GM18498 (cell line): ENCODE measurements at regions not wholly inside any gene's neighbourhood (a gene's known extent, or its start where the extent isn't known, plus 50 kb on each side); places are given as distances from the start of the nearest gene placed in this dataset.

Source experiments
- ATAC-seq: cut with Tn5 transposase; IDR thresholded peaks from one replicate; pipeline ENCODE4 v1.9.1; 2021; ENCODE audit warnings: mild to moderate bottlenecking, moderate library complexity; ENCODE audit not compliant: unreplicated experiment

GRCh38 chr1:79695138-79695537, 688.6 kb upstream of the ADGRL4 start:
- ATAC-seq = peak; percentile 94

GRCh38 chr1:79694241-79694640, 687.7 kb upstream of the ADGRL4 start:
- peak; percentile 54 for ATAC-seq

- ATAC-seq = peak; percentile 11
These were observed 687.0 kb upstream of the ADGRL4 start for GRCh38 chr1:79693441-79694114.

DNA sequence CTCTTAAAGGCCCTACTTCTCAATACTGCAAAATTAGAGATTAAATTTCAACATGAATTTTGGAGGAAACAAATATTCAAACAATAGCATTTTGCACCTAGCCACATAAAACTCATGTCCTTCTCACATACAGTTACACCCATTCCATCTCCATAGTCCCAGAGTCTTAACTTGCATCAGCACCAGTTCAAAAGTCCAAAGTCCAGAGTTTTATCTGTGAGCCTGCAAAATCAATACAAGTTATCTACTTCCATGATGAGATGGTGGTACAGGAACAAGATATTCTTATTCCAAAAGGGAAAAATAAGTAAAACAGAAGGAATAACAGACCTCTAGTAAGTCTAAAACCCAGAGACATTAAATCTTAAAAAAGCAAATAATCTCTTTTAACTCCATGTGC, 686.0 kb upstream of the ADGRL4 start:
- ATAC-seq = no peak

DNA sequence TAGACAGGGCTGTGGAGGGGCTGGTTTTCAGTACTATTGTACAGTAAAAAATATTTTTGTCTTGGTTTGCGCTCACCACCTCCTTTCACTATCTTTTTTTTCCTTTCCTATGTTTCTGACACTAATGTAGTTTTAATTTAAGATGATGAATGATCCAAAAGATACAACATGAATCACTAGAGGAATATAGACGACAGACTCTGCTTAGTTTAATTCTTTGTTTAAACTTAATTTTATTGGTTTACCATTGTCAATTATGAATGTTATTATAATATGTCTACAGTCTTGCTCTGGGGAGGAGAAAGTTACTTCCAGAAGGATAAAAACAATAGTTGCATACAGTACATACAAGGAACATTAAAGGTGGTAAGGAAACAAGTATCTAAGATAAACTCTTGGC, 682.4 kb upstream of the ADGRL4 start:
- ATAC-seq = no peak

DNA sequence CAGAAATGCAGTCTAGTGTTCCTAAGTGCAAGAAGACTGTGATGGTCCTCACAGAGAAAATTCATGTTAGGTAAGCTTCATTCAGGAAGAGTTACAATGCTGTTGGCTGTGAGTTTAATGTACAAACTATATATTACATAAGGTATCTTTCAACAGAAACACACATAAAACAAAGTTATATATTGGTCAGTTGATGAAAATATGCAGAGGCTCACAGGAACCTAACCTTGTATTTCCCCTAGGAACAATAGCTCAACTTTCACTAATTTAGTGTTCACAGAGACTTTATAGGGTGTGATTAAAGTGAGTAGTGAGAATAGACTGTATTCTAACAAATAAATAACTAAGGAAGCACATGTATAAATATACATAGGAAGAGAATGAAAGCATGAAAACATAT, 676.9 kb upstream of the ADGRL4 start:
- ATAC-seq = no peak

DNA sequence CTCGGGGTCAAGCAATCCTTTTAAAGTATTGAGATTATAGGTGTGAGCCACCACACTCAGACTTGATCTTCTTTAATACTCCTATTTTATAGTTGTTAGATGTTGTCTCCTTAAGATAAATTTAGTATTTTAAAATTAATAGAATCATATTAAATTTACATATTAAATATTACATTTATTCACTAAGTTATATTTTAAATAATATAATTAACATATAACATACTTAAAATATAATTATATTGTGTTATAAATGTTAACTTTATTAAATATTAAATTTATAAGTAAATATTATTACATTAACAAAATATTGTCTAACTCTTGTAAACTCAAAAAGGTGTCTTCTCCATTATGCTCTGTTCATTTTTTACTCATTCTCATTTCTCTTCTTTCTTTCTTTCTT, 675.9 kb upstream of the ADGRL4 start:
- no peak for ATAC-seq

GRCh38 chr1:79681382-79681781, 674.9 kb upstream of the ADGRL4 start:
- ATAC-seq = no peak

GRCh38 chr1:79679916-79680315, 673.4 kb upstream of the ADGRL4 start:
- no peak for ATAC-seq

DNA sequence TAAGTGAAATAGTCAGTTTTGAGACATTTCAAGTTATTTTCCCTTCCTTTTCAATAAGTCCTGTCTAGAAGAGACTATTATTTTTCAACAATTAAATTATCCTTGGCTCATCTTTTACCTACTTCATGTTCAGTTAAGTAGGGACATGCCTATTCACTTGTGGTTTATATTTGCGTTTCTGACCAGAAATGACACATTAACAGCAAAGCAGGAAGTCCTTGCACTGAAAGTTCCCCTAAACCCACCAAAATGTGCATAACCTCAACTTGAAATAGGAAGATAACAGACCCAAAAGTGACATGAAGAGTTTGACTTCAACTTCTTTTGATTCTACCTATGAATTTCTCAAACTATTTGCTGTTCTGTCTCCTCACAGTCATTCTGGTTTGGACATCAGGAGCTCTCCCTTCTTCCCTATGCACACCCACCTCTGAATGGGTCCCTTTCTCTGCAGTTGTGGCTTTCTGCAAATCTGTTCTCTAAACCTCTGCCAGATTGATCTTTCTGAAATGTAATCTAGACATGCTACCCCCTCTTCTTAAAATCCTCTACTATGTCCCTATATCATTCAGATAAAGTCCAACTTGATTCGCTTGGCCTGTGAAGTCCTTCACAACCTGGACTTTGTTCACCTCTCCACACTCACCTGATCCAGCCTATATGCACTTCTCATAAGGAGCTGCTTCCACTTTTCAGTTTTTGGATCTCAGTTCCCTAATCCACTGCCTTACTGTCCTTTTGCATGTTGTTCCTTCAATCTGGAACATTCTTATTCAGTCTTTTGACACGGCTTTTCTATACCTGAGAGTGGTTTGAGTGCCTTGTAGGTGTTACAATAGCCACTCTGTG, 661.5 kb upstream of the ADGRL4 start:
- ATAC-seq = peak; percentile 91

DNA sequence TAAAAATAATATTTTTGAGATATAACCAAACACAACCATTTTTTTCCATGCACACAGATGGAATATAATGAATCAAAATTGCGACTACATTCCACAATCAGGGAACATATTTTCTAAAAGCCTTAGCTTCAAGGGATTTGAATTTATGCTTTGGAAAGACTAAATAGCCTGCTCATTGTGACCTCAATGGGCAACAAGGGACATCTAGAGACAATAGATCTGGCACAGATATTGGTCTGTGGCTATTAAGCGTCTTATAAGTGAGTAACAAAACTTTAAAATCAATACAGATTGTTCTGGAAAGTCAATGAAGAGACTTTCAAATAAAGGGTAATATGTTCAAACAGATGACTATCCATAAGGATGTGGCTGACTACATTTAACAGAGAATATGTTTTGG, 660.6 kb upstream of the ADGRL4 start:
- no peak for ATAC-seq

- no peak for ATAC-seq
These were observed 657.4 kb upstream of the ADGRL4 start for GRCh38 chr1:79663916-79664315.

DNA sequence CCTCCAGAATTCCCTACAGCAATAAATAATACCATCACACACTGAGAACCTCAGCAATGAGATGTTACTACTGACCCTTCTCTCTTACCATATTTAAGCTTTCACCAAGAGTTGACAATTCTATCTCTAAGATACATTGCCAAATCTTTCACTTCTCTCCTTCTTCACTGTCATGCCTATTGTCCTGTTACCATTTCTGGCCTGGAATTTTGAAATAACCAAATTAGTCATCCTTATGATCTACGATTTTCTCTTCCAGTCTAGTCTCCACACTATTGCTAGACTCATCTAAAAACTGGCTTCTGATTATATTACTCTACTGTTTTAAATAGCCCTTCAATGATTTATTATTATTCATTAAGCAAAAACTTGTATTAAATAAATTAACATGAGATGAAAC, 656.1 kb upstream of the ADGRL4 start:
- ATAC-seq = no peak

DNA sequence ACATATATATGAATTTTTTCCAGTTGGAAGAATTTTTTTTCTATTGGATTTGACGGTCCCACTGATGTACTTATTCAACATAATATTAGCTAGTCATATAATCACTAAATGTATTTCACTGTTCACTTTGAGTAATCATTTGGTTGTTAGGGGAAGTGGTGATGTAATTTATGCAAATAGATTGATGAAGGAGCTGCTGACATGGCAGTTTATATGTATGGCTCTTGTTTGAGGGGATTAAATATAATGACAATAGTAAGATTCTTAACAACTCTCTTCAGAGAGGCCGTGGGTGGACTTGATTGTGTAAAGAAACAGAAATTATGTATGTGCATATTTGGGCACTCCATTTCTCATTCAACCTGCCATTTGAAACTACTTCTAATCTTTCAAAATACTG, 653.6 kb upstream of the ADGRL4 start:
- no peak for ATAC-seq

GRCh38 chr1:79657951-79658658, 651.6 kb upstream of the ADGRL4 start:
- ATAC-seq = no peak

- no peak for ATAC-seq
These were observed 649.3 kb upstream of the ADGRL4 start for GRCh38 chr1:79655876-79656275.

GRCh38 chr1:79652426-79652825, 645.9 kb upstream of the ADGRL4 start:
- no peak for ATAC-seq

DNA sequence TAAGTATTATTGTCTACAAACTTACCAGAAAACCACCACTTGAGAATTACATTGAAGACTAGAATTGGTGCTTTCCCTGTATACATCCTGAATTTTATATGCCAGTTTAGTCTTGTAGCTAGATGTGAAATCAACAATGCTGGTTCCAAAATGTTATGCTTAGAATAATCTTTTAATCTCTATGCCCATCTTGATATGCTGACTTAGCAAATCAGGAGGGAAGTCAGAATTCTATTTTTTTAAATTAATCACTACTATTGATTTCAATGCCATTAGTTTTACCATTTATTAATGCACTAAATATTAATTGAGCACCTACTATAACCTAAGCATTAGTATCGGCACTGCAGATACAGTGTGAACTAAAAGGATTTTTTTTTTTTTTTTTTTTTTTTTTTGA, 641.6 kb upstream of the ADGRL4 start:
- ATAC-seq = no peak

GRCh38 chr1:79646880-79647279, 640.4 kb upstream of the ADGRL4 start:
- no peak for ATAC-seq

- peak; percentile 99 for ATAC-seq
These were observed 631.9 kb upstream of the ADGRL4 start for GRCh38 chr1:79638382-79638781.

DNA sequence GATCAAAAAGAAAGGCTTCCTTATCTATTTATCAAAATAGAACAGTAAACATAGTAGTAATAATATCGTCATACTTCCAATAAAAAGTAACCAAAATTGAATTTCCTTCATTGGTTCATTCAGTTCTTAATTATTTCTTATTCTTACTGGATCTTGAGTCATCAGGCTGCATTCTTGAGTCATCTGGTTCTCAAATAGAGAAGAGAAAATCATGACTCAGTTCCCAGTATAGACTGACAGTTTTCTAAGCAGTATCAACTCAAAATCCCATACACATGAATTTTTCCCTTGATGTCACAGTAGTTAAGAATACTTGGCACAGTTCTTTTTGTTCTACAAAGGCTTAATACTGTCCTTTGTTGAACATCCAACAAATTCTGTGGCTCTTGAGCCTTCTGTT, 626.9 kb upstream of the ADGRL4 start:
- ATAC-seq = no peak

DNA sequence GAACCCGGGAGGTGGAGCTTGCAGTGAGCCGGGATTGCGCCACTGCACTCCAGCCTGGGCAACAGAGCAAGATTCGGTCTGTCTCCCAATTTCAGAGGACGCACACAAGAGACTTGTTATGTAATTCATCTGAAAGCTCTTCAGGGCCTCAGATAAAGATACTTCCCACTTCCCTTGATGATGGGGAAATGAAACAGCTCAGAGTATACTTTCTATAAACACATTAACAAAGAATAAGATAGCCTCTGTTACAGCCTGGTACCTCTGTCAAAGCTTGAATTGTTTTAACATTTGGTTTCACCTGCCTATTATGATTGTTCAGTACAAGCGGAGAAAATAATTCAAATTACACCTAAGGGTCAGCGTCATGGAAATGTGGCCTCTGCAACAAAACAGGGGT, 622.9 kb upstream of the ADGRL4 start:
- ATAC-seq = peak; percentile 68
